ENCODE measurements at regions not wholly inside any gene's neighbourhood (a gene's known extent, or its start where the extent isn't known, plus 50 kb on each side); places are given as distances from the start of the nearest gene placed in this dataset.

- TF ChIP-seq CTCF (IDR thresholded peaks at IDR 0.05; ENCODE audit: low read depth, low read length, poor library complexity, severe bottlenecking) (no peak), EZH2phosphoT487 (IDR thresholded peaks at IDR 0.05; ENCODE audit: borderline replicate concordance, low read length) (no peak)
Measured at GRCh38 chr1:4452701-4453100, 201.7 kb upstream of the AJAP1 start.

All from DOHH2 (cell line).